ENCODE measurements at regions not wholly inside any gene's neighbourhood (a gene's known extent, or its start where the extent isn't known, plus 50 kb on each side); places are given as distances from the start of the nearest gene placed in this dataset.

GRCh38 chr11:103542851-103543250, 433.6 kb downstream of the DYNC2H1 start:
- WGBS (ENCODE audit: low lambda C conversion rate), result 0% methylated on average over 2 of the region's 3 CpGs
- Histone ChIP-seq H4K20me1 (ENCODE audit: insufficient read depth, low read length) (no peaks in the 10 kb centered on the region), H2AFZ (ENCODE audit: low read length) (no peak overlapping the region), H3K36me3 (replicated peaks in 1 of 2; ENCODE audit: control insufficient read depth in 1 of 2, insufficient read depth in 2 of 2, low read length in 2 of 2) (no peaks in the 10 kb centered on the region), H3K9ac (ENCODE audit: insufficient read depth, low read depth, low read length) (no peak overlapping the region), H3K27ac (ENCODE audit: extremely low read length, insufficient read depth, low read length) (no peak overlapping the region), H3K4me1 (ENCODE audit: insufficient read depth, low read length) (no peaks in the 10 kb centered on the region), H3K79me2 (ENCODE audit: insufficient read depth, low read length) (no peaks in the 10 kb centered on the region), H3K4me3 (replicated peaks in 1 of 3; ENCODE audit: insufficient read depth in 1 of 3, low read depth in 2 of 3, low read length in 3 of 3) (no peak overlapping the region), H3K4me2 (ENCODE audit: low read depth, low read length) (no peak overlapping the region), H3K9me3 (ENCODE audit: low read length) (peaks cover 21% of the 10 kb centered on the region), H3K27me3 (ENCODE audit: control insufficient read depth in 1 of 2, insufficient read depth in 2 of 2, low read length in 2 of 2) (no peaks in the 10 kb centered on the region)
- no TSS peak for BruUV-seq (replicated peaks)
- no peak for ATAC-seq
- in situ Hi-C loops (cut with HindIII; ENCODE audit: extremely low pct_ligation_motif_present, low pct_unique_long_range_greater_than_20kb) (no loop called here), intact Hi-C loops (cut with micrococcal nuclease; ENCODE audit: unreplicated experiment) (no loop called here)
- DNase-seq (ENCODE audit: low spot score), result no peak
- ChIA-PET CTCF (ENCODE audit: low intra/inter-chr PET ratio, low total read pairs) (no interaction called here), POLR2A (no interaction called here)
- TF ChIP-seq ZBTB40 (IDR thresholded peaks at IDR 0.05) (no peak), ZBTB40 (CRISPR knock-in tag; IDR thresholded peaks at IDR 0.05) (no peak), ARNTL (CRISPR knock-in tag; IDR thresholded peaks at IDR 0.05) (no peak), ZNF510 (CRISPR knock-in tag; IDR thresholded peaks at IDR 0.05; ENCODE audit: low read depth) (no peak), YEATS2 (CRISPR knock-in tag; IDR thresholded peaks at IDR 0.05; ENCODE audit: borderline replicate concordance) (no peak), KAT2B (IDR thresholded peaks at IDR 0.05; ENCODE audit: borderline replicate concordance, low read depth, low read length) (no peak), ELF3 (CRISPR knock-in tag; IDR thresholded peaks at IDR 0.05) (no peak), KAT8 (CRISPR knock-in tag; IDR thresholded peaks at IDR 0.05) (no peak), TEAD2 (CRISPR knock-in tag; IDR thresholded peaks at IDR 0.05) (no peak), GABPB1 (CRISPR knock-in tag; IDR thresholded peaks at IDR 0.05) (no peak), THYN1 (CRISPR knock-in tag; IDR thresholded peaks at IDR 0.05; ENCODE audit: borderline replicate concordance, low read depth) (no peak), CREB1 (IDR thresholded peaks at IDR 0.05) (no peak), CREB1 (CRISPR knock-in tag; IDR thresholded peaks at IDR 0.05) (no peak), ZNF543 (CRISPR knock-in tag; IDR thresholded peaks at IDR 0.05) (no peak), XBP1 (CRISPR knock-in tag; IDR thresholded peaks at IDR 0.05) (no peak), ZNF431 (CRISPR knock-in tag; IDR thresholded peaks at IDR 0.05; ENCODE audit: borderline replicate concordance, low read depth) (no peak)
- no peak for FAIRE-seq

All from HepG2 (cell line).